NCI-H82 treated with DMSO at 0.1 percent for 48 hours (cell line): ENCODE measurements at regions not wholly inside any gene's neighbourhood (a gene's known extent, or its start where the extent isn't known, plus 50 kb on each side); places are given as distances from the start of the nearest gene placed in this dataset.

Experiments
- DNase-seq: peaks from one replicate; lab custom pipeline; 2025; ENCODE audit not compliant: unreplicated experiment; lab: John Stamatoyannopoulos, UW

DNA sequence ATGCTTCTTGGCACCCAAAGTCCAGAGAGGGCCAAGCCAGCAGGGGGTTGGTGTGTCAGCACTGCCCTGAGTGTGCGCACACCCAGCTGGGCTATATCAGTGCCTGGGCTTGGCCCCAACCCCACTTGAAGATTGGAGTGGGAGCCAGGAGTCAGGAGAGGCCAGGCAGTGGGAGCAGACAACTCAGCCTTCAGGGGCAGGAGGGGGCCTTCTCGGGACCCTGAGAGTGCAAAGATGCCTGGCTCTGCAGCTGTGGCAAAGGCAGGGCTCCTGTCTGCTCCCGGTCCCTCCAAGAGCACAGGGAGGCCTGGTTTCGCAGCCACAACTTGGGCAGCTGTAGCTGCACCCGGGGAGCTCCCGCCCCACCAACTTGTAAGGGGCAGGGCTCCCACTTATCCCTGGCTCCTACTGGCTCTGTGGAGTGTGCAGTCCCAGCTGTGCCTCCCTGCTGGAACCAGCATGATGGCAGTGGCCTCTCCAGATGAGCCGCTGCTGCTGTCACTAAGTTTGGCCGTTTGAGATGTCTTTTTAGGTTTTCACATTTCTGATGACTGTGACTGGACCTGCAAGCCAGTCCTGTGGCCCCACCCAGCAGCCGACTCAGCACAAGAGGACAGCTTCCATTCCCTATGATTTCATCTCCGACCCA lies 148.8 kb upstream of the HS6ST1 start:
- DNase-seq = no peak

GRCh38 chr2:128468186-128468920 lies 149.7 kb upstream of the HS6ST1 start:
- no peak for DNase-seq

DNA sequence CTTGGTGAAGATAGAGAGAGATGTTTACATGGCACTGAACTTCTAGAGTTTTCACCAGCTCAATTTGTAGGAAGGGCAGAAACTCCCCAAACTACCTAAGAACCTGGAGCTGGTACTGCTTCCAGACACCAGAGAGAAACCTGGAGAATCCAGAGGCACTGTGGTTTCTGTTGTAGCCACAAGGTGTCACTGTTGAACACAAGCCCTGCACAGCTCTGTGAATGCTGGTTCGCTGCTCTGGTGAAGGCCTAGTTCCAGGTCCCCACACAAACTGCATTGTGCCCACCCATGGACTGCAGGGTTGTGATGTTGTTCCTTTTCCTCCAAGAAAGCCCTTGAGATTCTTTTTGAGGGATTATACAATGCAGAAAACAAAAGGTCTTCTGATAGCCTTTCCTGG lies 150.5 kb upstream of the HS6ST1 start:
- DNase-seq = no peak

GRCh38 chr2:128469875-128470274 lies 151.2 kb upstream of the HS6ST1 start:
- DNase-seq = no peak

GRCh38 chr2:128472789-128473174 lies 154.1 kb upstream of the HS6ST1 start:
- DNase-seq = no peak

GRCh38 chr2:128473175-128474035 lies 154.7 kb upstream of the HS6ST1 start:
- no peak for DNase-seq

GRCh38 chr2:128474036-128474955 lies 155.6 kb upstream of the HS6ST1 start:
- no peak for DNase-seq

GRCh38 chr2:128474962-128475361 lies 156.3 kb upstream of the HS6ST1 start:
- DNase-seq = no peak

GRCh38 chr2:128475427-128476211 lies 157.0 kb upstream of the HS6ST1 start:
- no peak for DNase-seq

GRCh38 chr2:128477026-128477820 lies 158.6 kb upstream of the HS6ST1 start:
- DNase-seq = no peak

DNA sequence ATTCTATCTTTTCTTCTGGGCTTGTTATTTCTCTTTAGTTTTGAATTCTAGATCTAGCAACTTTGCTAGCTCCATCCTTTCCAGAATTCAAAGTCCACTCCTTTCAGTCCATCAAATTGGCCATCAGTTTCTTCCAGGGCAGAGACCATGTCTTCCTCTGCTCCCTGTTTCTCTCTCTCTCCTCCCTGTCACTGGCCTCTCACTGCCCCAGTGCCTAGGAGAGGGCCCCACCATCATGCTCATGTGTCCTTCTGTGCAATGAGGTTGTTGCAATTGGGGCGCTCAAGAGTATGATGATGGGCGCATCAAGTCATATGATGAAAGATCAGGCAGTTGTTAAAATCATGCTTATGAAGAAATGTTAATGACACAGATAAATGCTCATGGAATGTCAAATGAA lies 159.2 kb upstream of the HS6ST1 start:
- no peak for DNase-seq

DNA sequence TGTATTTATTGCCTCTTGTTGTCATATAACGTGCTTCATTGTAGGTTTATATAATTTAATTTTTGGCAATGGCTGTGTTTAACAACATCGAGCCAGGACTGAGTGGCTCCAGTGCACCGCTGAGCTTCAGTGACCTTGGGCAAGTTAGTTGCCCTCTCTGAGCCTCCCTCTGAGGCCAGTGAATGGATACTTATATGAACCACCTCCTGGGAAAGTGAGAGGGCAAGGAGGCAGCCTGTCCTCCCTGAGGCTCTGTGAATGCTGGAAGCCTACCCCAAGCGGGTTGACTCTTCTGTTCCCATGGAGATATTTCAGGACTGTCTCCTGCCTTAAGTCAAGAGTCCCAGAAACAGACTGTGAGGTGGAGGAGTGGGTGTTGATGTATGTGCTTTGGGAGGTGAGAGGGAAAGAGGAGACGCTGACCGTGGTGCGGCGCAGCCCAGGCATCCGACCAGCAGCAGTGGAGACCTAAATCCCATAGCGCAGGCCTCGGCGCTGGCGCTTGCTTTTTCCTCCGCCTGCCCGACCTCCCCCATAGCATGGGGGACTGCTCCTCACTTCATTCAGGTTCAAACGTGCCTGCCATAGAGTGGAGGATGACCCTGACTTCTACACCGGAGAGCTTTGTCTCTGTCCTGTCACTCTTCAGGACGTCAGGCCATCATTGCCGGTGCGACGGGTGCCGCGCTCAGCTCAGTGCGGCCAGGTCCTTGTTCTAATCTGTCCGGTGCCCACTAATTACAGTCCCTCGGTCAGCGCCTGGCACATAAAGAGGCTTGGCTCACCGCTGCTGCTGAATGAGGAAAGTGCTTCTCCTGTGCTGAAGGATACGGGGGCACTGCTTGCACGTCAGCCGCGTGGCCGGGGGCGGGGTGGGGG lies 167.3 kb upstream of the HS6ST1 start:
- DNase-seq = no peak

DNA sequence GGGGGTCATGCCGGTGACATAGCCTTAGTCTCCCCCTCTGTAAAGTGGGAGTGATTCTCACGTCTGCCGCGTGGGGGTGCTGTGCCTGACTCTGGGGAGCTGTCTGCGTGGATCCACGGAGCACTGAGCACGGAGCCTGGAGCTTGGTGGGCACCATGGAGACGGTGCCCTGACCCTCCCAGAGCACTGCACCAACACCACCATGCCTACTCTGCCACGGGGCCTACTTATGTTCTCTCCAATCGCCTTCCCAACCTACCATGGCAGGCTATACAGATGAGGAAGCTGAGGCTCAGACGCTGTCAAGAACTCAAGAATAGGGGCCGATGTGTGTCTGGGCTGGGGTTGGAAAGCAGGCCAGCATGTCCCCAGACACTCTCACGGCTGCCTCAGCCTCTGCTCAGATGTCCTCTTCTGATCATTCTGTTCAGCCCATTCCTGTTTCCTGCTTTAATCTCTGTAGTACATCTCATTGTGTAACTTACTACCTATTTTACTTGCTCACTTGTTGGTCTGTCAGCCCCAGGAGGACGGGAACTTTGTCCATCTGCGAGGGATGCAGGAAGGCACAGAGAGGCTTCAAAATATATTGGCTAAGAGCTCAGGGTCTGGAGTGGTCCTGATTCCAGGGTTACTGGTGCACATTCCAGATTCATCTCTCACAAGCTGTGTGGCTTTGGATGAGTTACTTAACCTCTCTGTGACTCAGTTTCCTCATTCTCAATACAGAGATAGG lies 168.1 kb upstream of the HS6ST1 start:
- DNase-seq = no peak

DNA sequence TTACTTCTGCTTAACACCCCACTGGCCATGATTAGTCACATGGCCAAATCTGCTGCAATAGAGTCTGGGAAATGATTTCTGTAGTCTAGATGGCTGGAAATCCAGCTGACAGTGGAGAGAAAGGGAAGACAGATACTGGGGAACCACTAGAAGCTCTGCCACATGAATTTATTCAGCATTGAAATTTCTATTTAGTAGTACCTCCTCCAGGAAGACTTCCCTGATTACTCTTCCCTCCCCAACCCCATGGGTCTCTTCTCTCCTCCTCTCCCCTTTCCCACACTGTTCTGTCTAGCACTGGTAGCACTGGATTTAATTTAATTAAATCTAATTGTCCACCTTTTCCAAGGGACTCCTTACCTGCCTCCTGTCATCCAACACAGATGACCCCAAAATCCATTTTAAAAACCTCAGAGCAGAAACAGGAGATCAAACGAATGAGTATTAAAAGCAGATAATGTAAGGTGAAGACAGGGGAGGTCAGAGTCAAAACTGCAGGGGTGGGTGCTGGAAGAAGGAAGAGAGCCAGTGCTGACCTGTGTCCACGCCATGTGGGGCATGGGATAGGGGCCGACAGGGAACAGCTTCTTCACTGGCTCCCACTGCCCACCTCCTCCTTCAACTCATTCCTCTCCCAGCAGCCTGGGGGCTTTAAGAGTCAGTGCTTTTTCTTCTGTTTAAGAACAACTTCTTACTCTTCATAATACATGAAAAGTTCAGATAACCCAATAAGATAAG lies 169.2 kb upstream of the HS6ST1 start:
- no peak for DNase-seq

GRCh38 chr2:128488434-128488833 lies 169.8 kb upstream of the HS6ST1 start:
- no peak for DNase-seq

GRCh38 chr2:128489526-128490273 lies 171.0 kb upstream of the HS6ST1 start:
- DNase-seq = no peak
